Lower leg skin (tissue), 3 donors: ENCODE measurements at regions not wholly inside any gene's neighbourhood (a gene's known extent, or its start where the extent isn't known, plus 50 kb on each side); places are given as distances from the start of the nearest gene placed in this dataset.

ENCODE experiments used
- POLR2A ChIP-seq, 2 donors: fragments of 450-650 bp; IDR thresholded peaks; one replicate each; pipeline ENCODE4 v1.6.1; 2016 to 2017; ENCODE audit warnings: antibody characterized with exemption in 2 of 2, mild to moderate bottlenecking in 1 of 2, moderate library complexity in 1 of 2
- TF ChIP-seq, protein P1 (sequence below), 3 donors: fragments of 450-650 bp; IDR thresholded peaks; one replicate each; pipeline ENCODE4 v1.5.1; 2016; ENCODE audit warnings: antibody characterized with exemption in 3 of 3, mild to moderate bottlenecking in 3 of 3, moderate library complexity in 2 of 3

DNA sequence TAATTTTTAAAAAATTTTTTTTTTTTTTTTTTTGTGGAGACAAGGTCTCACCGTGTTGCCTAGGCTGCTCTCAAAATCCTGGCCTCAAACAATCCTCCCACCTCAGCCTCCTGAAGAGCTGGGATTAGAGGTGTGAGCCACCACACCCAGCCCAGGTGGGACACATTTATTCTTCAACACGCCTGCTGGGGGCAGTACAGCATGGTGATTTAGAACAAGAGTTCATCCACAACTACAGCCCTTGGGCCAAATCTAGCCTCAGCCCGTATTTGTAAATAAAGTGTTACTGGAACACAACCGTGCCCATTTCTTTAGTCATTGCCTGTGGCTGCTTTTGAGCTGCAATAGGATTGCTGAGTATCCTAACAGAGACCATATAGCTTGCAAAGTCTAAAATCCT is 92.8 kb downstream of the KATNIP start:
- TF ChIP-seq, protein P1, sequence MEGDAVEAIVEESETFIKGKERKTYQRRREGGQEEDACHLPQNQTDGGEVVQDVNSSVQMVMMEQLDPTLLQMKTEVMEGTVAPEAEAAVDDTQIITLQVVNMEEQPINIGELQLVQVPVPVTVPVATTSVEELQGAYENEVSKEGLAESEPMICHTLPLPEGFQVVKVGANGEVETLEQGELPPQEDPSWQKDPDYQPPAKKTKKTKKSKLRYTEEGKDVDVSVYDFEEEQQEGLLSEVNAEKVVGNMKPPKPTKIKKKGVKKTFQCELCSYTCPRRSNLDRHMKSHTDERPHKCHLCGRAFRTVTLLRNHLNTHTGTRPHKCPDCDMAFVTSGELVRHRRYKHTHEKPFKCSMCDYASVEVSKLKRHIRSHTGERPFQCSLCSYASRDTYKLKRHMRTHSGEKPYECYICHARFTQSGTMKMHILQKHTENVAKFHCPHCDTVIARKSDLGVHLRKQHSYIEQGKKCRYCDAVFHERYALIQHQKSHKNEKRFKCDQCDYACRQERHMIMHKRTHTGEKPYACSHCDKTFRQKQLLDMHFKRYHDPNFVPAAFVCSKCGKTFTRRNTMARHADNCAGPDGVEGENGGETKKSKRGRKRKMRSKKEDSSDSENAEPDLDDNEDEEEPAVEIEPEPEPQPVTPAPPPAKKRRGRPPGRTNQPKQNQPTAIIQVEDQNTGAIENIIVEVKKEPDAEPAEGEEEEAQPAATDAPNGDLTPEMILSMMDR (IDR thresholded peaks at IDR 0.05): no peak
- TF ChIP-seq POLR2A (IDR thresholded peaks at IDR 0.05): no peak
